HG03558 (cell line): ENCODE measurements at regions not wholly inside any gene's neighbourhood (a gene's known extent, or its start where the extent isn't known, plus 50 kb on each side); places are given as distances from the start of the nearest gene placed in this dataset.
"Not testable (repeated sequence)": the region's sequence is repeated elsewhere in the genome, so short reads cannot be mapped to it uniquely, and the experiment has no call there.

ENCODE experiments used
- ATAC-seq: cut with Tn5 transposase; IDR thresholded peaks from one replicate; pipeline ENCODE4 v1.9.1; 2021; ENCODE audit warnings: moderate number of reproducible peaks; ENCODE audit not compliant: unreplicated experiment; ENCODE audit errors: extremely low read depth

- no peak for ATAC-seq
Measured at GRCh38 chr1:242662886-242663285, 138.4 kb upstream of the PLD5 start.

DNA sequence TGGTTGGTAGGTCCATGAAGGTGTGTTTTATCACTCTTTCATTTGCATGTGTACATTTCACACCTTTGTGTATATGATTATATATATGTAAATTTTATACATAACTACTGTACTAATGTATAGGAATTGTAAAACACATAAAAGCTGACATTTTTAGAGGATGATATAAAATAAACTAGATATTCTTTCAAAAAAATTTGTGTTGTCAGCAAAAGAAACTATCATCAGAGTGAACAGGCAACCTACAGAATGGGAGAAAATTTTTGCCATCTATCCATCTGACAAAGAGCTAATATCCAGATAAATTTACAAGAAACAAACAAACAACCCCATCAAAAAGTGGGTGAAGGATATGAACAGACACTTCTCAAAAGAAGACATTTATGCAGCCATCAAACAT, 129.3 kb upstream of the PLD5 start:
- ATAC-seq: not testable (repeated sequence)

- no peak for ATAC-seq
Measured at GRCh38 chr1:242651817-242652216, 127.3 kb upstream of the PLD5 start.

GRCh38 chr1:242641461-242641860, 117.0 kb upstream of the PLD5 start:
- no peak for ATAC-seq

DNA sequence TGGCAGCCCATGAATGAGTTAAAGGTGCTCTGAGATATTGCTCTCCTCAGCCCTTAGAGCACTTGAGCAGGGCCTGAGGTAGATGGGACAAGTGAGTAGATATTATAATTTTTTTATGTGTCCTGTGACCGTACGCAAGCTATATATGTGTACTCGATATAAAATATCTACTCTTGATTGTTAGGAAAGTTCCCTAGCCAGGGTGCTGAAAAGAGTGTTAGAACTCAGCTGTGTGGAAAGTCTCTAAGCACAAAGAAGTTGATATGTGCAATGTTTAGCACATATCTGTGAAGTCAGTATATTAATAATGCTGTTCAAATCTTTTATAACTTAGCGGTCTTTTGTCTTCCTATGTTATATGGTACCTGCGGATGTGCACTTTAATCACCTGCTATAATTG, 114.6 kb upstream of the PLD5 start:
- ATAC-seq: no peak

DNA sequence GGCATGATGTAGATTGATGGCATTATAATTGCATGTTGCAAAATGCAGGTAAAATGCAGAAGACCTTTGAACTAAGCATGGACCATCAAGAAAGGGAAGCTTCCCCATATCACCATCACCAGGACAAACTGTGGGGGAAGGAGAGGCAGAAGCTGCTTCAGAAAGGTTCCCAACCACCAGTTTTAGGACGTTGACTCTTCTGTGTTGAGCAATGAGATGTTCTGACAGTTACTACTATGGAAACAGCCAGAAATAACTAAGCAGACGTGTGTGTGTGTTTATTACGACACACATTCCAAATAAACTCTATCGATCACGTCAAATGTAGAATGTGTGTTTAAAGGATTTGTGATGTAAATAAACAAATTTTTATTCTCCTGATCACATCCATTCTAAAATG, 110.2 kb upstream of the PLD5 start:
- no peak for ATAC-seq

- no peak for ATAC-seq
Measured at GRCh38 chr1:242629396-242629795, 104.9 kb upstream of the PLD5 start.

- ATAC-seq: no peak
Measured at GRCh38 chr1:242623756-242624155, 99.3 kb upstream of the PLD5 start.

DNA sequence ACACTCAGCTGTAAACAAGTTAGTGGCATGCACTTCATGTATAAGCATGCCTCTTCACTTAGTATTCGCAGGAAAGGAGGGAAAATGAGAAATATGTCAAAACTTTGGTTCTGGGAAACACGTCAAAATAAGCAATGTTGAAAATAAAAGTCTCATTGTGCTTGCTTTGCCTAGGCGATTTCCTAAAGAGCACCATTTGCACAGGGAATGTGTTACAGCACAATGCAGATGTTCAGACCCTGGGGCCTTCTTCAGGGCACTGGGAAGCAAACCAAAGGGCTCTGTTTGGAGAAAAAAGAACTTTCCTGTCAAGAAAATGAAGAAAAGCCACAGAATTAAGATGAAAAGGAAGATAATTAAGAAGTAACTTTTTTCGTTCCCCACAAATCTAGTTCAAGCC, 98.6 kb upstream of the PLD5 start:
- no peak for ATAC-seq

GRCh38 chr1:242613266-242613815, 88.8 kb upstream of the PLD5 start:
- ATAC-seq: no peak

GRCh38 chr1:242610209-242610608, 85.7 kb upstream of the PLD5 start:
- ATAC-seq: no peak

DNA sequence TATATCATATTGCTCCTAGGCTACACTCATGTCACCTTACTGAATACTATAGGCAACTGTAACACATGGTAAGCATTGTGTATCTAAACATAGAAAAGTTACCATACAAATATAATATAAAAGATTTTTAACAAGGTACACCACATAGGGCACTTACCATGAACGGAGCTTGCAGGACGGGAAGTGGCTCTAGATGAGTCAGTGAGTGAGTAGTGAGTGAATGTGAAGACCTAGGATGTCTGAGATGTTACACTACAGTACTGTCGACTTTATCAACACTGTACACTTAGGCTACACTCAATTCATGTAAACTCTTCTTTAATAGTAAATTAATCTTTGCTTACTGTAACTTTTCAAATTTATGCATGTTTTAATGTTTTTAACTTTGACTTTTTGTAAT, 81.0 kb upstream of the PLD5 start:
- no peak for ATAC-seq

GRCh38 chr1:242602001-242602400, 77.5 kb upstream of the PLD5 start:
- no peak for ATAC-seq

- not testable (repeated sequence) for ATAC-seq
Measured at GRCh38 chr1:242593756-242594155, 69.3 kb upstream of the PLD5 start.

- no peak for ATAC-seq
Measured at GRCh38 chr1:242586360-242586680, 61.8 kb upstream of the PLD5 start.

- no peak for ATAC-seq
Measured at GRCh38 chr1:242585616-242586359, 61.3 kb upstream of the PLD5 start.

DNA sequence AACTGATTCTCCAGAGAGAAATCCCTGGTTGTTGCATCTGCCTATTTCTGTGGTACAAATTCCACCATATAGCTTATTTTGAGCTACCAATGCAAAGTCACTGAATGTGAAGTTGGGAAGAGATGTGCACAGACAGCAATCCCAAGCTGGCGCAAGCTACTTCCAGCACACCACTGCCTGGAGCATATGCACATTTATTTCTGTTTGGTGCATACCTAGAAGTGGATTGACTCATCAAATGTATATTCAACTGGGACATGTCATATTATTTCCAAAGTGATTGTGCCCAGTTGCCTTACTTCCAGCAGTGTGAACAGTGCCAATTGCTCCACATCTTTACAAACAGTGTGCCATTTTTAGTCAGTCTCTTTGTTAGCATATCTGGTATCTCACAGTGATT, 58.2 kb upstream of the PLD5 start:
- no peak for ATAC-seq

DNA sequence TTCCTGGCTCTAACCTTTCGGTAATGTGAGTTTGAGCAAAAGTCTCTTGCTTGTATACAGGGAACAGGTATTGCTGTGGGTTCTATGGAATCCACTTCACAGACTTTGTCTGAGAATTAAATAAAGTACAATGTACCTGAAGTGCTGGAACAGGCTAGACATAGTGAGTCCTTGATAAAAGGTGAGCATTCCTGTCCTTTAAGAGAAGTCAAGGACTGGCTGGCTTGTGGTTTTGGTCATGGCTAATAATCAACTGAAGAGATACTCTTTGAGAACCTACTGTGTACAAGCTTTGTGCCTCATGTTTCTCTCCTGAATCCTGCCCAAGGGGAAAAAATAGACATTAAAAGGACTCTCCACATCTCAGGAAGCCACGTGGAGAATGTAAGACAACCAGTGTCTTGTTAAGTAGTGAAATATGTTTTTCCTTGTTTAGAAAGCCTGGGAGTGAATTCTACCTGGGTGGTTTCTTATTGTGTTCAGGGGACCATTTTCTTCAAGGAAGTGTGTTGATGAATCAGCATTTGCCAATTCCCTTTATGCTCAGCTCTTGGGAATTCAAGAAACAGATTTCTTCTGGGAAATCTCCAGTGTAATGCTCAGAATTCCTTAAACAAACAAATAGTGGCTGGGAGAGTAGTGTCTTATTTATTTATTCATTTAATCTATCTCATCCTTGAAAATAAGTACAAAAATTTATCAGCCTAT, 55.2 kb upstream of the PLD5 start:
- no peak for ATAC-seq
